RKO (cell line): ENCODE measurements at regions not wholly inside any gene's neighbourhood (a gene's known extent, or its start where the extent isn't known, plus 50 kb on each side); places are given as distances from the start of the nearest gene placed in this dataset.
"Not testable (repeated sequence)": the region's sequence is repeated elsewhere in the genome, so short reads cannot be mapped to it uniquely, and the experiment has no call there.

ENCODE experiments used
- DNase-seq: peaks from one replicate; pipeline ENCODE4 v3.0.0-alpha.2; 2016; ENCODE audit warnings: low spot score

GRCh38 chr2:103169861-103170260, 408.0 kb downstream of the TMEM182 start:
- DNase-seq = no peak

GRCh38 chr2:103172821-103173220, 411.0 kb downstream of the TMEM182 start:
- DNase-seq = no peak

GRCh38 chr2:103174711-103175110, 412.9 kb downstream of the TMEM182 start:
- DNase-seq = peak; percentile 44

GRCh38 chr2:103176294-103176915, 414.6 kb downstream of the TMEM182 start:
- DNase-seq = no peak

- no peak for DNase-seq
These were observed 418.0 kb downstream of the TMEM182 start for GRCh38 chr2:103179798-103180197.

GRCh38 chr2:103183061-103183460, 421.2 kb downstream of the TMEM182 start:
- DNase-seq = no peak

- no peak for DNase-seq
These were observed 435.0 kb downstream of the TMEM182 start for GRCh38 chr2:103196802-103197201.

- DNase-seq = not testable (repeated sequence)
These were observed 438.9 kb downstream of the TMEM182 start for GRCh38 chr2:103200774-103201173.

- no peak for DNase-seq
These were observed 447.1 kb downstream of the TMEM182 start for GRCh38 chr2:103208916-103209315.

GRCh38 chr2:103213028-103213542, 451.3 kb downstream of the TMEM182 start:
- no peak for DNase-seq

GRCh38 chr2:103218516-103218915, 456.7 kb downstream of the TMEM182 start:
- DNase-seq = no peak

GRCh38 chr2:103219398-103219797, 457.6 kb downstream of the TMEM182 start:
- no peak for DNase-seq

GRCh38 chr2:103222969-103223368, 461.1 kb downstream of the TMEM182 start:
- DNase-seq = no peak

GRCh38 chr2:103230796-103231195, 469.0 kb downstream of the TMEM182 start:
- no peak for DNase-seq

GRCh38 chr2:103232865-103233264, 471.0 kb downstream of the TMEM182 start:
- DNase-seq = peak; percentile 9

GRCh38 chr2:103233691-103234090, 471.9 kb downstream of the TMEM182 start:
- no peak for DNase-seq

GRCh38 chr2:103235283-103235682, 473.5 kb downstream of the TMEM182 start:
- no peak for DNase-seq

- no peak for DNase-seq
These were observed 487.6 kb downstream of the TMEM182 start for GRCh38 chr2:103249462-103249861.

- no peak for DNase-seq
These were observed 490.9 kb downstream of the TMEM182 start for GRCh38 chr2:103252781-103253180.

GRCh38 chr2:103254611-103255010, 492.8 kb downstream of the TMEM182 start:
- no peak for DNase-seq

GRCh38 chr2:103264058-103264768, 502.4 kb downstream of the TMEM182 start:
- DNase-seq = no peak

- DNase-seq = no peak
These were observed 503.7 kb downstream of the TMEM182 start for GRCh38 chr2:103265521-103265920.

- DNase-seq = no peak
These were observed 507.1 kb downstream of the TMEM182 start for GRCh38 chr2:103268841-103269498.
